ENCODE measurements at regions not wholly inside any gene's neighbourhood (a gene's known extent, or its start where the extent isn't known, plus 50 kb on each side); places are given as distances from the start of the nearest gene placed in this dataset.

DNA sequence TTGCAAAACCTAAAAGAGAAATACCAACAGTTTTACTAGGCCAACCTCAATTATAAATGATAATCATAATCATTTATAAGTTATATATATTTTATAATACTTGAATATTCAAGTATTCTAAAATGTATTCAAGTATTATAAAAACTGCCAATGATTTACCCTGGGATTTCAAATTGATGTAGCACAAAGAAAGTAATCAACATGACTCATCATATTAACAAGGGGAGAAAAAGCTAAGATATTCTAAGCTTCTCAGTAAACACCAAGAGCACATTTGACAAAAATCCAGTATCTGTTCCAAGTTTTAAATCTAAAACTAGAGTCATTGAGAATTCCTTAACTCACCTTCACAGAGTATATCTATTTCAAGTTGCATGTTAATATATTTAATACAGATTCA lies 56.1 kb downstream of the CAPZA3 start:
- DNase-seq (ENCODE audit: low spot score) = no peak
- no peak for TF ChIP-seq CTCF (IDR thresholded peaks at IDR 0.05; ENCODE audit: extremely low read depth, missing control alignments)

- no peak for TF ChIP-seq CTCF (IDR thresholded peaks at IDR 0.05; ENCODE audit: extremely low read depth, missing control alignments)
- no peak for DNase-seq (ENCODE audit: low spot score)
Observed at GRCh38 chr12:18797604-18798003, 59.7 kb downstream of the CAPZA3 start.

DNA sequence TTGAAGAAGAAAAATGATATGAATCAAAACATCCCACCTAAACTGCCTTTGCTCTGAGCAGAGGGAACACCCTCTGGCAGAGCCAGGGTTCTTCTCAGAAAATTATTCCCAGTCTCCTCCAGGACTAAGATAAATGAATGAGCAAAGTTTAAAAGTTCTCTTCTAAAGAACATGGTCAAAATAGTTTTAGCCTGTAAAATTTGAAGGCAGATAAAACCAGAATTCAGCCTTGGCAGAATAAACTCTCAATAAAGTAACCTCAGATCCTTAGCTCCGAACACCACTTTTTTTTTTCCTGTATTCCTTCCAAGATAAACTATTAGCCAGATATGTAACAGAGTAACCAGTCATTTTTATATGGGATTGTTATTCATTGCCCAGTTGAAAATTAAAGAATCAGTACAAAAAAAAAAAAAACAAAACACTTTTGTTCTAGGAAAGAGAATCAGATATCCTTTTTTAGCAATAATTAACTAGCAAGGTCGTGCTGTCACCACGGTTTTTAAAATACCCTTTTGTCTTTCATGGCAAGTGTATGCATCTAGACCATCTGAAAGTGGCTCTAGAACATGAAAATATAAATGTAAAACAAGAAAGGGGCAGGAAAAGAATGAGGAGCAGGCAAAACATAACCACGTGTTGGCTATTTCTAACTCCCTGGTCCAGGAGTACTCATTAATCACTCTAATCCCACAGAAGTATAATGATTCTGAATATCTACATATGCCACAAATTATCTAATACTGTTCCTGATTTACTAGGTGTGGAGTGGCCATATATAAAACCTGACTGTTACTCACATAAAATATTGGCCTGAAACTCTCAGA lies 60.8 kb downstream of the CAPZA3 start:
- TF ChIP-seq CTCF (IDR thresholded peaks at IDR 0.05; ENCODE audit: extremely low read depth, missing control alignments) = no peak
- DNase-seq (ENCODE audit: low spot score) = no peak

- no peak for DNase-seq (ENCODE audit: low spot score)
- no peak for TF ChIP-seq CTCF (IDR thresholded peaks at IDR 0.05; ENCODE audit: extremely low read depth, missing control alignments)
Observed at GRCh38 chr12:18799561-18799960, 61.6 kb downstream of the CAPZA3 start.

GRCh38 chr12:18805516-18806248 lies 67.8 kb downstream of the CAPZA3 start:
- DNase-seq (ENCODE audit: low spot score) = no peak
- no peak for TF ChIP-seq CTCF (IDR thresholded peaks at IDR 0.05; ENCODE audit: extremely low read depth, missing control alignments)

DNA sequence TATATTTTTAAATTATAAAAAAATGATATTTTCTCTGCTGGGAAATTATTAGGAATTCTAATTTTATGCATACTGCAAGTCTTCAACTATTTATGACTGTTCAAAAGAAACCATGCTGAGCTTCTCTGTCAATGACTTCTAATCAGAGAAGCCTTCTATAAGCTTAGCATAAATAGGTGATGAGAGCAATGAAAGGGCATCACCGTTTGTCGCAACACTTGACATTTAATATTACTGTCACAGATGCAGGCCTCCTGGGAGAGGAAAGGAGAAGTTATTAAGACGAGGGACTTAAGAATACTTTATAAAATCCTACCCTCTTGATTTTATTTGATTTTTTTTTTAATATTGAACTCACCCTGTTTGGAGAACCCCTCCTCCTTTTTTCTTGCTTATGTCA lies 69.8 kb downstream of the CAPZA3 start:
- no peak for TF ChIP-seq CTCF (IDR thresholded peaks at IDR 0.05; ENCODE audit: extremely low read depth, missing control alignments)
- DNase-seq (ENCODE audit: low spot score) = no peak

DNA sequence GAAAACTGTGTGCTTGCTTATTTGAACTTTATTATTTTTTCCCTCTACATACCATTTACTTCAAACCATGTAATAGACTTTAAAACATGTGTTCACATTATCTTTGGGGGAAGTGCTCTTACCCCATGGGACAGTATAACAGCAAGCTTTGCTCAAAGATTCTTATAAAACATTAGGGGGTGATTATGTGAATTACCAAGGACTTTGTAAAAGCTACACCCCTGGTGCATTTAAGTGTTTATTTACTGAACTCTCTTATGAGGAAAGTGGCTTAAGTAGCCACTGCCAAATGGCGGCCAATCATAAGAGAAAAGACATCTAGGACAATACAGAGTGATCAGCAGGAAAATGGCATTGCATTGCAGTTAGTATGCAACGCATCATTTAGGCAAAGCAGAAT lies 70.3 kb downstream of the CAPZA3 start:
- no peak for TF ChIP-seq CTCF (IDR thresholded peaks at IDR 0.05; ENCODE audit: extremely low read depth, missing control alignments)
- DNase-seq (ENCODE audit: low spot score) = no peak

Data from GM20000 (cell line).